ENCODE measurements at regions not wholly inside any gene's neighbourhood (a gene's known extent, or its start where the extent isn't known, plus 50 kb on each side); places are given as distances from the start of the nearest gene placed in this dataset.

GRCh38 chr18:47602273-47602897, 328.1 kb downstream of the SMAD2 start:
- TF ChIP-seq POLR2A (IDR thresholded peaks at IDR 0.05; ENCODE audit: extremely low read depth, insufficient read length) (no peak), CTCF (IDR thresholded peaks at IDR 0.05; ENCODE audit: low read depth, low read length) (no peak)
